Stimulated activated CD4-positive, alpha-beta T cell treated with anti-CD3 and anti-CD28 coated beads, Interleukin-1b, Interleukin-23, amount 100 ng/mL, for 1 hour (primary cell): ENCODE measurements at regions not wholly inside any gene's neighbourhood (a gene's known extent, or its start where the extent isn't known, plus 50 kb on each side); places are given as distances from the start of the nearest gene placed in this dataset.

Source experiments
- DNase-seq, 2 donors: peaks; one replicate each; pipeline ENCODE4 v3.0.0-alpha.2; 2020; ENCODE audit warnings: low read depth in 2 of 2

- no peak for DNase-seq
Observed at GRCh38 chr10:88108115-88108610, 244.7 kb downstream of the PTEN start.

GRCh38 chr10:88110355-88110754 is 246.9 kb downstream of the PTEN start:
- no peak for DNase-seq

- DNase-seq, result no peak
Observed at GRCh38 chr10:88110822-88111221, 247.4 kb downstream of the PTEN start.

GRCh38 chr10:88111294-88111693 is 247.9 kb downstream of the PTEN start:
- no peak for DNase-seq

- no peak for DNase-seq
Observed at GRCh38 chr10:88113232-88113631, 249.8 kb downstream of the PTEN start.

GRCh38 chr10:88113657-88114272 is 250.3 kb downstream of the PTEN start:
- no peak for DNase-seq

GRCh38 chr10:88114368-88114767 is 250.9 kb downstream of the PTEN start:
- DNase-seq, result no peak

- no peak for DNase-seq
Observed at GRCh38 chr10:88115407-88115806, 252.0 kb downstream of the PTEN start.

- no peak for DNase-seq
Observed at GRCh38 chr10:88115968-88116367, 252.5 kb downstream of the PTEN start.

- no peak for DNase-seq
Observed at GRCh38 chr10:88116481-88116880, 253.1 kb downstream of the PTEN start.

GRCh38 chr10:88116971-88117626 is 253.7 kb downstream of the PTEN start:
- no peak for DNase-seq

- DNase-seq, result no peak
Observed at GRCh38 chr10:88117869-88118632, 254.6 kb downstream of the PTEN start.

GRCh38 chr10:88118729-88119128 is 255.3 kb downstream of the PTEN start:
- no peak for DNase-seq

GRCh38 chr10:88119160-88119559 is 255.7 kb downstream of the PTEN start:
- DNase-seq, result no peak

GRCh38 chr10:88120075-88120474 is 256.6 kb downstream of the PTEN start:
- no peak for DNase-seq

GRCh38 chr10:88120599-88121333 is 257.3 kb downstream of the PTEN start:
- no peak for DNase-seq

- DNase-seq, result no peak
Observed at GRCh38 chr10:88121361-88121760, 257.9 kb downstream of the PTEN start.

GRCh38 chr10:88122145-88122544 is 258.7 kb downstream of the PTEN start:
- DNase-seq, result no peak

GRCh38 chr10:88122576-88122975 is 259.2 kb downstream of the PTEN start:
- no peak for DNase-seq

- no peak for DNase-seq
Observed at GRCh38 chr10:88125766-88126165, 262.3 kb downstream of the PTEN start.

GRCh38 chr10:88126699-88127098 is 263.3 kb downstream of the PTEN start:
- no peak for DNase-seq

GRCh38 chr10:88127269-88127668 is 263.8 kb downstream of the PTEN start:
- no peak for DNase-seq
